CD4-positive, alpha-beta T cell treated with Interferon alpha-2 for 1 hour (primary cell): ENCODE measurements at regions not wholly inside any gene's neighbourhood (a gene's known extent, or its start where the extent isn't known, plus 50 kb on each side); places are given as distances from the start of the nearest gene placed in this dataset.
A peak's percentile ranks its signal among the peaks of the same experiment; 100 is the strongest.

ENCODE experiments used
- DNase-seq, 2 donors: peaks; one replicate each; pipeline ENCODE4 v3.0.0-alpha.2; 2020 to 2022

- DNase-seq = no peak
Measured at GRCh38 chr20:63115651-63116411, 100.1 kb downstream of the YTHDF1 start.

- DNase-seq = no peak
Measured at GRCh38 chr20:63114693-63115311, 101.1 kb downstream of the YTHDF1 start.

- no peak for DNase-seq
Measured at GRCh38 chr20:63114006-63114692, 101.8 kb downstream of the YTHDF1 start.

GRCh38 chr20:63112491-63113219 is 103.3 kb downstream of the YTHDF1 start:
- DNase-seq = no peak

- DNase-seq = no peak
Measured at GRCh38 chr20:63108247-63108646, 101.5 kb upstream of the BHLHE23 start.

GRCh38 chr20:63107449-63108200 is 100.9 kb upstream of the BHLHE23 start:
- no peak for DNase-seq

GRCh38 chr20:63106765-63107448 is 100.1 kb upstream of the BHLHE23 start:
- no peak for DNase-seq

GRCh38 chr20:63106108-63106764 is 99.5 kb upstream of the BHLHE23 start:
- no peak for DNase-seq

- no peak for DNase-seq
Measured at GRCh38 chr20:63105211-63106107, 98.7 kb upstream of the BHLHE23 start.

GRCh38 chr20:63104312-63105181 is 97.8 kb upstream of the BHLHE23 start:
- no peak for DNase-seq

GRCh38 chr20:63103402-63104311 is 96.9 kb upstream of the BHLHE23 start:
- DNase-seq = peak in 1 of 2 donors; percentile 10

GRCh38 chr20:63102721-63103375 is 96.1 kb upstream of the BHLHE23 start:
- peak; percentile 62 to 75 for DNase-seq

GRCh38 chr20:63101781-63102720 is 95.3 kb upstream of the BHLHE23 start:
- DNase-seq = peak; percentile 45 to 67

GRCh38 chr20:63100926-63101699 is 94.3 kb upstream of the BHLHE23 start:
- DNase-seq = peak in 1 of 2 donors; percentile 13

- no peak for DNase-seq
Measured at GRCh38 chr20:63100174-63100925, 93.6 kb upstream of the BHLHE23 start.
